ENCODE measurements at regions not wholly inside any gene's neighbourhood (a gene's known extent, or its start where the extent isn't known, plus 50 kb on each side); places are given as distances from the start of the nearest gene placed in this dataset.

- no peak overlapping the region for H3K4me3 ChIP-seq (ENCODE audit: control insufficient read depth, low read depth, low read length)
- DNase-seq (ENCODE audit: low read depth), result no peak
- TF ChIP-seq CTCF (IDR thresholded peaks at IDR 0.05; ENCODE audit: control insufficient read depth, insufficient read depth, low read depth, low read length, missing control alignments), result no peak
Measured at GRCh38 chr18:67896451-67896850, 379.9 kb upstream of the DSEL start.

GRCh38 chr18:67893916-67894315 is 377.4 kb upstream of the DSEL start:
- TF ChIP-seq CTCF (IDR thresholded peaks at IDR 0.05; ENCODE audit: control insufficient read depth, insufficient read depth, low read depth, low read length, missing control alignments), result no peak
- DNase-seq (ENCODE audit: low read depth), result no peak
- H3K4me3 ChIP-seq (ENCODE audit: control insufficient read depth, low read depth, low read length), result no peak overlapping the region

GRCh38 chr18:67876871-67877270 is 360.4 kb upstream of the DSEL start:
- no peak for DNase-seq (ENCODE audit: low read depth)

GRCh38 chr18:67875944-67876343 is 359.4 kb upstream of the DSEL start:
- no peak for DNase-seq (ENCODE audit: low read depth)
- no peak for TF ChIP-seq CTCF (IDR thresholded peaks at IDR 0.05; ENCODE audit: control insufficient read depth, insufficient read depth, low read depth, low read length, missing control alignments)
- no peak overlapping the region for H3K4me3 ChIP-seq (ENCODE audit: control insufficient read depth, low read depth, low read length)

More at GRCh38 chr18:67876871-67877270, 360.4 kb upstream of the DSEL start:
- H3K4me3 ChIP-seq (ENCODE audit: control insufficient read depth, low read depth, low read length), result no peak overlapping the region
- TF ChIP-seq CTCF (IDR thresholded peaks at IDR 0.05; ENCODE audit: control insufficient read depth, insufficient read depth, low read depth, low read length, missing control alignments), result no peak

- no peak overlapping the region for H3K4me3 ChIP-seq (ENCODE audit: control insufficient read depth, low read depth, low read length)
- DNase-seq (ENCODE audit: low read depth), result no peak
- TF ChIP-seq CTCF (IDR thresholded peaks at IDR 0.05; ENCODE audit: control insufficient read depth, insufficient read depth, low read depth, low read length, missing control alignments), result no peak
Measured at GRCh38 chr18:67875060-67875459, 358.5 kb upstream of the DSEL start.

GRCh38 chr18:67865400-67865799 is 348.9 kb upstream of the DSEL start:
- no peak overlapping the region for H3K4me3 ChIP-seq (ENCODE audit: control insufficient read depth, low read depth, low read length)
- no peak for DNase-seq (ENCODE audit: low read depth)
- TF ChIP-seq CTCF (IDR thresholded peaks at IDR 0.05; ENCODE audit: control insufficient read depth, insufficient read depth, low read depth, low read length, missing control alignments), result no peak

Data from AG09309 (cell line).